H9 (cell line): ENCODE measurements at regions not wholly inside any gene's neighbourhood (a gene's known extent, or its start where the extent isn't known, plus 50 kb on each side); places are given as distances from the start of the nearest gene placed in this dataset.
A peak's percentile ranks its signal among the peaks of the same experiment; 100 is the strongest.

Experiments used
- DNase-seq: peaks from one replicate; pipeline ENCODE4 v3.0.0-alpha.2; 2017
- H2AFZ ChIP-seq: one replicate; pipeline ENCODE4 v1.6.1; 2013; ENCODE audit warnings: mild to moderate bottlenecking, low read length, control low read depth, moderate library complexity
- H2AK5ac ChIP-seq: 2 replicates; pipeline ENCODE4 v1.6.1; 2013; ENCODE audit warnings: low read length, control low read depth, mixed read lengths; ENCODE audit not compliant: insufficient read length
- H2BK120ac ChIP-seq: one replicate; pipeline ENCODE4 v1.6.1; 2013; ENCODE audit warnings: low read depth, mild to moderate bottlenecking, low read length, control low read depth, inconsistent platforms; ENCODE audit not compliant: poor library complexity, severe bottlenecking
- H2BK12ac ChIP-seq: 2 replicates; pipeline ENCODE4 v1.6.1; 2013; ENCODE audit warnings: low read length, control low read depth, mixed read lengths, low read depth; ENCODE audit not compliant: insufficient read length
- H2BK15ac ChIP-seq: 2 replicates; pipeline ENCODE4 v1.6.1; 2013; ENCODE audit warnings: low read depth, low read length, control low read depth
- H2BK20ac ChIP-seq: one replicate; pipeline ENCODE4 v1.6.1; 2013; ENCODE audit warnings: low read depth, mild to moderate bottlenecking, low read length, control low read depth, inconsistent platforms; ENCODE audit not compliant: poor library complexity, severe bottlenecking
- H2BK5ac ChIP-seq: 2 replicates; pipeline ENCODE4 v1.6.1; 2013; ENCODE audit warnings: low read length, control low read depth, mixed read lengths; ENCODE audit not compliant: insufficient read length
- H3K14ac ChIP-seq: 2 replicates; pipeline ENCODE4 v1.6.1; 2013; ENCODE audit warnings: low read length, control low read depth; ENCODE audit not compliant: insufficient read depth
- H3K18ac ChIP-seq: 2 replicates; pipeline ENCODE4 v1.6.1; 2013; ENCODE audit warnings: low read depth, mild to moderate bottlenecking, mixed read lengths, low read length, control low read depth; ENCODE audit not compliant: insufficient read length
- H3K23ac ChIP-seq: 2 replicates; pipeline ENCODE4 v1.6.1; 2013; ENCODE audit warnings: low read length, control low read depth, mixed read lengths, low read depth; ENCODE audit not compliant: insufficient read length
- H3K23me2 ChIP-seq: 2 replicates; pipeline ENCODE4 v1.6.1; 2013; ENCODE audit warnings: low read depth, mild to moderate bottlenecking, mixed read lengths, low read length, control low read depth; ENCODE audit not compliant: insufficient read length, poor library complexity, severe bottlenecking
- H3K27ac ChIP-seq: 2 replicates; pipeline ENCODE4 v1.5.1; 2013; ENCODE audit warnings: low read length, control low read depth, mixed read lengths, low read depth; ENCODE audit not compliant: insufficient read length
- H3K27me3 ChIP-seq: 2 replicates; pipeline ENCODE4 v1.6.1; 2013; ENCODE audit warnings: low read length, control low read depth, inconsistent platforms; ENCODE audit not compliant: insufficient read depth
- H3K4ac ChIP-seq: 2 replicates; pipeline ENCODE4 v1.6.1; 2013; ENCODE audit warnings: low read depth, mild to moderate bottlenecking, control low read depth, inconsistent platforms, low read length, moderate library complexity
- H3K4me1 ChIP-seq: 2 replicates; pipeline ENCODE4 v1.6.1; 2013; ENCODE audit warnings: low read length, control low read depth, inconsistent platforms; ENCODE audit not compliant: insufficient read depth
- H3K4me2 ChIP-seq: 2 replicates; pipeline ENCODE4 v1.6.1; 2013; ENCODE audit warnings: low read length, control low read depth, mixed read lengths; ENCODE audit not compliant: insufficient read length, insufficient read depth
- H3K56ac ChIP-seq: 2 replicates; pipeline ENCODE4 v1.6.1; 2013; ENCODE audit warnings: low read depth, mild to moderate bottlenecking, mixed read lengths, low read length, control low read depth; ENCODE audit not compliant: insufficient read length
- H3K79me1 ChIP-seq: 2 replicates; pipeline ENCODE4 v1.6.1; 2013; ENCODE audit warnings: low read depth, mild to moderate bottlenecking, moderate library complexity, low read length, control low read depth, inconsistent platforms; ENCODE audit not compliant: insufficient read depth, poor library complexity, severe bottlenecking
- H3K79me2 ChIP-seq: 2 replicates; pipeline ENCODE4 v1.6.1; 2013; ENCODE audit warnings: low read length, control low read depth, inconsistent platforms; ENCODE audit not compliant: insufficient read depth
- H3K9ac ChIP-seq: 2 replicates; pipeline ENCODE4 v1.6.1; 2013; ENCODE audit warnings: low read length, control low read depth, mixed read lengths; ENCODE audit not compliant: insufficient read length; ENCODE audit errors: extremely low read depth
- H3K9me3 ChIP-seq: one replicate; pipeline ENCODE4 v1.6.1; 2013; ENCODE audit warnings: low read depth, low read length, inconsistent platforms; ENCODE audit not compliant: control insufficient read depth
- H3T11ph ChIP-seq: one replicate; pipeline ENCODE4 v1.6.1; 2013; ENCODE audit warnings: mild to moderate bottlenecking, low read length, control low read depth, inconsistent platforms
- H4K20me1 ChIP-seq: one replicate; pipeline ENCODE4 v1.6.1; 2013; ENCODE audit not compliant: control insufficient read depth, insufficient read length, insufficient read depth
- H4K5ac ChIP-seq: 2 replicates; pipeline ENCODE4 v1.6.1; 2013; ENCODE audit warnings: low read depth, mild to moderate bottlenecking, mixed read lengths, low read length, control low read depth; ENCODE audit not compliant: insufficient read length
- H4K8ac ChIP-seq: replicated peaks from 2 replicates; pipeline ENCODE4 v1.6.1; 2013; ENCODE audit warnings: low read length, control low read depth, mixed read lengths, low read depth; ENCODE audit not compliant: insufficient read length
- H4K91ac ChIP-seq: 2 replicates; pipeline ENCODE4 v1.6.1; 2013; ENCODE audit warnings: low read depth, mild to moderate bottlenecking, moderate library complexity, mixed read lengths, low read length, control low read depth; ENCODE audit not compliant: insufficient read length
- H3K27ac Mint-ChIP-seq, 3 experiments: 2 replicates in 2 of 3; 3 replicates in 1 of 3; pipeline ENCODE4 v1.8.0; 2020 to 2021; ENCODE audit warnings: mixed read lengths in 3 of 3, mild to moderate bottlenecking in 1 of 3, moderate library complexity in 1 of 3
- H3K27me3 Mint-ChIP-seq: 2 replicates; pipeline ENCODE4 v1.8.0; 2021; ENCODE audit warnings: low read depth, mild to moderate bottlenecking, moderate library complexity, mixed read lengths
- H3K36me3 Mint-ChIP-seq, 3 experiments: 2 replicates in 2 of 3; 3 replicates in 1 of 3; pipeline ENCODE4 v1.8.0; 2020 to 2021; ENCODE audit warnings: low read depth in 3 of 3, mixed read lengths in 3 of 3; ENCODE audit not compliant: insufficient read depth in 1 of 3
- H3K4me1 Mint-ChIP-seq, 2 experiments: 2 replicates each; pipeline ENCODE4 v1.8.0; 2020; ENCODE audit warnings: mixed read lengths in 2 of 2
- H3K4me3 Mint-ChIP-seq, 2 experiments: 2 replicates in 1 of 2; 3 replicates in 1 of 2; pipeline ENCODE4 v1.8.0; 2020 to 2021; ENCODE audit warnings: mild to moderate bottlenecking in 2 of 2, mixed read lengths in 2 of 2, moderate library complexity in 1 of 2
- H3K9me3 Mint-ChIP-seq, 2 experiments: 2 replicates in 1 of 2; 3 replicates in 1 of 2; pipeline ENCODE4 v1.8.0; 2020; ENCODE audit warnings: mild to moderate bottlenecking in 2 of 2, mixed read lengths in 2 of 2, moderate library complexity in 1 of 2
- WGBS: extraction: QIAGEN DNeasy Blood & Tissue Kit; methylation state at CpG from one replicate; pipeline ENCODE4 v1.1.7; 2013; ENCODE audit warnings: missing lambda C conversion rate, low lambda C conversion rate, mixed read lengths; ENCODE audit not compliant: insufficient read length; ENCODE audit errors: extremely low coverage; 5-methylcytosine and 5-hydroxymethylcytosine counted together
- TF ChIP-seq, protein P1 (sequence below): fragments of 200-600 bp; sonication (generic); conservative IDR thresholded peaks from 3 replicates; pipeline ENCODE4 v1.8.0; 2021; ENCODE audit warnings: antibody characterized with exemption, mild to moderate bottlenecking

DNA sequence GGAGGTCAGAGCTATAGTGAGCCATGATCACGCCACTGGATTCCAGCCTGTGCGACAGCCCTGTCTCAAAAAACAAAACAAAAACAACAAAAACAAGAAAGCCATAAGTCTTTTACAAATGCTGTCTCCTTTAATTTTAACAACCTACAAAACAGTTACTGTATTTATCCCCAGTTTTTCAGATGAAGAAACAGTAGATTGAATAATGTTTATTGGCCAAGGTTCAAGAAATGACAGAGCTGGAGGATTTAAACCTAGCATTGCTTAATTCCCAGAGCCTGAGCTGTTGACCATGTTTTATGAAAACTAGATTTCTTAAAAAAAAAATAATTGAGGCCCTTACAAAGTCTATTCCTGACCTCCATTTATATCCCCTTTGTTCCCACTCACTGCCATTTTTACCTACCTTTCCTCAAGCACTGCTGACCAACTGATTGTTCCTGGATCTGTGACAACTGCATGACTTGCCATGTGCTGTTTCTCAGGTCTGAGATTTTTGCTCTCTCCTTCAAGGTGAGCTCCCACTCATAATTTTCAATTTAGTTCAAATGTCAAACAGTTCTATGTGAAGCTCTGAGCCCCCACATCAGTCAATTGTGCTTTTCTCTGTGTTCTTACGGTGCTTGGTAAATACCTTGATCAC is 140.8 kb downstream of the CHRM3 start:
- WGBS, result no CpG with 5 or more reads among the region's 3 CpGs
- H3K36me3 Mint-ChIP-seq, result no peaks in the 10 kb centered on the region
- Histone ChIP-seq H2BK5ac (no peak overlapping the region), H2AFZ (no peak overlapping the region), H4K20me1 (no peaks in the 10 kb centered on the region), H3K4me1 (no peaks in the 10 kb centered on the region), H3K79me2 (no peaks in the 10 kb centered on the region), H4K91ac (no peak overlapping the region), H2AK5ac (no peak overlapping the region), H4K8ac (no peak overlapping the region), H3K4me2 (no peak overlapping the region), H2BK20ac (no peak overlapping the region), H3K9ac (no peak overlapping the region), H3K4ac (no peak overlapping the region), H4K5ac (no peak overlapping the region), H3K23me2 (no peaks in the 10 kb centered on the region), H2BK12ac (no peak overlapping the region), H3K9me3 (no peaks in the 10 kb centered on the region), H3K14ac (no peak overlapping the region), H3K27me3 (no peaks in the 10 kb centered on the region), H3K56ac (no peak overlapping the region), H3K23ac (no peak overlapping the region), H3T11ph (no peak overlapping the region), H3K27ac (no peak overlapping the region), H2BK120ac (no peak overlapping the region), H3K79me1 (no peaks in the 10 kb centered on the region), H3K18ac (no peak overlapping the region), H2BK15ac (no peak overlapping the region)
- DNase-seq, result no peak
- no peaks in the 10 kb centered on the region for H3K9me3 Mint-ChIP-seq
- peak overlapping the region in 1 of 3 experiments; percentile 82; a peak in 1 of 7 replicates for H3K27ac Mint-ChIP-seq
- H3K4me1 Mint-ChIP-seq, result no peaks in the 10 kb centered on the region
- TF ChIP-seq, protein P1, sequence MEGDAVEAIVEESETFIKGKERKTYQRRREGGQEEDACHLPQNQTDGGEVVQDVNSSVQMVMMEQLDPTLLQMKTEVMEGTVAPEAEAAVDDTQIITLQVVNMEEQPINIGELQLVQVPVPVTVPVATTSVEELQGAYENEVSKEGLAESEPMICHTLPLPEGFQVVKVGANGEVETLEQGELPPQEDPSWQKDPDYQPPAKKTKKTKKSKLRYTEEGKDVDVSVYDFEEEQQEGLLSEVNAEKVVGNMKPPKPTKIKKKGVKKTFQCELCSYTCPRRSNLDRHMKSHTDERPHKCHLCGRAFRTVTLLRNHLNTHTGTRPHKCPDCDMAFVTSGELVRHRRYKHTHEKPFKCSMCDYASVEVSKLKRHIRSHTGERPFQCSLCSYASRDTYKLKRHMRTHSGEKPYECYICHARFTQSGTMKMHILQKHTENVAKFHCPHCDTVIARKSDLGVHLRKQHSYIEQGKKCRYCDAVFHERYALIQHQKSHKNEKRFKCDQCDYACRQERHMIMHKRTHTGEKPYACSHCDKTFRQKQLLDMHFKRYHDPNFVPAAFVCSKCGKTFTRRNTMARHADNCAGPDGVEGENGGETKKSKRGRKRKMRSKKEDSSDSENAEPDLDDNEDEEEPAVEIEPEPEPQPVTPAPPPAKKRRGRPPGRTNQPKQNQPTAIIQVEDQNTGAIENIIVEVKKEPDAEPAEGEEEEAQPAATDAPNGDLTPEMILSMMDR, result no peak
- H3K27me3 Mint-ChIP-seq, result no peaks in the 10 kb centered on the region
- no peak overlapping the region for H3K4me3 Mint-ChIP-seq
